Anterior cingulate cortex (tissue), 58 donors: ENCODE measurements at regions not wholly inside any gene's neighbourhood (a gene's known extent, or its start where the extent isn't known, plus 50 kb on each side); places are given as distances from the start of the nearest gene placed in this dataset.
A peak's percentile ranks its signal among the peaks of the same experiment; 100 is the strongest.

Experiments
- DNase-seq, 58 donors: peaks; one replicate each; lab custom pipeline; 2025; lab: John Stamatoyannopoulos, UW

DNA sequence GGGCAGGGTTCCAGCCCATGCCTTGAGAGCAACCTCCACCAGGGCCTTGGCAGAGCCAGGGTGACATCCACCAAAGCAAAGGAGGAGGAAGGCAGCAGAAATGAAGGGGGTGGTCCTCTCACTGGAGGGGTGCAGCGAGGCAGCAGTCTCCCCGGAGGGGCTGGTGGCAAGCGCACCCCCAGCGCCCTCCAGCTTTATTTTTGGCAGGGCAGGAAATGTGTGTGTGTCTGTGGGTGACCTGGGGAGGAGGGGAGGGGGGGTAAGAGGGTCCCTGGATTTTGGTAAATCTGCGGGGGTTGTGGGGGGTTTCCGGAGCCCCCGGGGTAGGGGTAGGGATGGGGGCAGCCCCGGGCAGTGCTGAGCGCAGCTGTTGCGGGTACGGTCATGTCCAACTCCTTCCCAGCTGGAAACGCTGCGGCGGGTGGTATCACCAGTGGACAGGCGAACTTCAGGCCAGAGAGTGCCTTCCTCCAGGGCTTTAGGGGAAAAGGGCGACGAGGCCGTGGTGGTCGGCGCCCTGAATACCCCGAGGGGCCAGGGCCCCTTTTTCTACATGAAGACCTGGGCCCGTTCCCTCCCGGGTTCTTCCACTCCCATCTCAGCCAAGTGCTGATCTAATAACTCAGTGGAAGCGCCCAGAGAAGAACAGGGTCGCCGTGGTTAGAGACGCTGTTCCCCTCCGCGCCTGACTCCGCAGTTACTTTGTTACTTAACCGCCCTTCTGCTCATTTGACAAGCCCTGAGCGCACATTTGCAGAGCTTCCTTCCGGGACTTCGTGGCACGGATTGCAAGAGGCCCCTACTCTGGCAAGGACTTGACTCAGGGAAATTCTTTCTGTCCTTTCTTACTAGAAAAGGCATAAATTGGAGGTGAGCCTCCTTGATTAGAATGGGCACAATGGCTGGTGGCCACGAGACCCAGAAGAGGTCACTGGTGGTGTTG is 55.2 kb downstream of the FOS start:
- DNase-seq: peak in 19 of 58 donors; percentile 2 to 37 (median 14)

DNA sequence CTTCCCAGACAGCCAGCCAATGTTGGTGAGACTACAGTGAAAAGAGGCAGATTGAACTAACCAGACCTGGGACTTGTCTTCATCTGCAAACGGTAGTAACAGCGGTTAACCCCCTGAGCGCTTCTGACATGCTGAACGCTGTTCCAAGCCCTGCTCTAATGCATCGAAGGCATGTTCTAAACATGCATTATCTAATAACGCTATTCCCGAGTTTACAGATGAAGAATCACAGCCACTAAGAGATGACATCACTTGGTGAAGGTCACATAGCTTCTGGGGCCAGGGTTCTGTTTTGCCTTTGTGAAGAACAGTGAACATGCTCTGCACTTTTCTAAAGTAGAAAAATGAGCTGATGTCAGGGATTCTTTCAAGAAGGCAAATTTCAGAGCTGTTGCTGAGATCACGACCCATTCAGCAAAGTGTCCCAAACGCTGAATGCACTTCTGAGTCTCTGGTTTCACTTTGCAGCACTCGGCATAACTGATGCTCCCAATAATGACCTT is 56.0 kb downstream of the FOS start:
- no peak for DNase-seq

- DNase-seq: peak in 48 of 58 donors; percentile 12 to 80 (median 44)
Measured at GRCh38 chr14:75335571-75335970, 56.9 kb downstream of the FOS start.

- no peak for DNase-seq
Measured at GRCh38 chr14:75338398-75338797, 59.8 kb downstream of the FOS start.

DNA sequence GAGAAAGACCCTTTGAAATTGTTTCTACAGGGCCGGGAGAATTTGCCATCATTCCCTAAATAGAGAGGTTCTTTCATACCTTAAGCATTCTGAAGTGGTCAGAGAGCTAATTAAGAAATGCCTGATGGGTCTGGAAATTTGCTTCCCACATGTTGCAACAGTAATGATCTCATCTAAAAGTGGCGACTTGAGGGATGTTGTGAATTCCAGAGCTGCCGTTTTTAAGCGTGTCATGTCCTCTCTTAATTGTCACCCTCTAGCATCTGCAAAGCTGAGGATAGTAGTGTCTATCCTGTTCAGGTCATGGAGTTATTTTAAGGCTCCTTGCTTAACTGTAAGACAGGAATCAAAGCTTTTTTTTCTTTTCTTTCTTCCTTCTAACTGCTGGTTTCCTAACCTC is 60.4 kb downstream of the FOS start:
- DNase-seq: no peak

- DNase-seq: peak in 44 of 58 donors; percentile 5 to 78 (median 28)
Measured at GRCh38 chr14:75340921-75341320, 62.3 kb downstream of the FOS start.

DNA sequence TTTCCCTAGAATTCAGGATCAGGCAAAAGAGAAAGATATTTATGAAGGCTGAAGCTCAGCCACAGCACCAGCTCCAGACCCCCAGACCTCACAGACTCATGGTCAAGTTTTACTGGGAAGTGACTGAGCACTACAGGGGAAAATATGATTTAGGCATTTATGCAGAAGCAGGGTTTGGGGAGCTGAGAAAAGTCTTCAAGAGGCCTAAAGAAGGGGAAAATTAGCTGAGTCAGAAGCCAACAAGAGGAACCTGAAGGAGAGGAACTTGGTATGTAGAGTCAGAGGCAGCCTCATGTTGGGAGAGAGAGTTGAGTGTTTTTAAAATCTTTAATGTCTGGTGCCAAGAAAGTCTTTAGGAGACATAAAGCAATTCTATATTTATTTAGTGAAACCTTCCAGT is 63.0 kb downstream of the FOS start:
- no peak for DNase-seq

DNA sequence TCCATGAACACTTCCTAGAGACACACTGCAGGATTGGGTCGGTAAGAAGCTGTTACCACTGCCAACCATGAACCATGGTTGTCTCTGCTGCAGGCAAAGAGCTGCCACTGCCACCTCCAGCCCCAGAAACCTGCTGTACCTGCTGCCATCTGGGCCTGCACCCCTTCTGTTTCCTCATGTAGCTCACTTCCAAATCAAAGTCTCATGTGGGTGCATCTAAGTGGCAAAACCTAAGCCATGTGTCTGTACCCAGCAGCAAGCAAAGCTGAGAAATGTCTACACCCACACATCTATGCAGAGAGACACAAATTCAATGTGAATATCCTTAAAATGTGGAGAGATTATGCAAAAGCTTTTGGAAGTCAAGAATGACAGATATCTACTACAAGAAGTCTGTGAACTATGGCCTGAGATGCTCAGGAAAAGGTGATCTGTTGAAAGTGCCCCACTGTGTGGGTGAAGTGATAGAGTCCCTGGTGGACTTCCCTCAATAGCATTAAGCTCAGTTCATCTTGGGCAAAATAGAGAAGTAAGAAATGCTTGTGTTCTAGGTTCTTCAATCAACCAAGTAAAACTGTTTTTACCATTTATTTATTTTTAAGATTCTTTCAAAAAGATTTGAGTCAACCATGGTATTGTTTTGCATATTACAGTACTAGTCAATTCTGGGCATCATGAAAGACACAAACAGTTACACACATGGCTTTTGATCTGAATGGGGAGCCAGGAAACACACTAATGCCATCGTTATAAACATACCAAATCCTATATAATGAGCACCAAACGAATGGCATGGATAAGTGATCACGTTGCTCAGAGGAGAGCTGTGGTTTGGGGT is 64.4 kb downstream of the FOS start:
- DNase-seq: peak in 26 of 58 donors; percentile 7 to 76 (median 30)

- DNase-seq: no peak
Measured at GRCh38 chr14:75343911-75344310, 65.3 kb downstream of the FOS start.

DNA sequence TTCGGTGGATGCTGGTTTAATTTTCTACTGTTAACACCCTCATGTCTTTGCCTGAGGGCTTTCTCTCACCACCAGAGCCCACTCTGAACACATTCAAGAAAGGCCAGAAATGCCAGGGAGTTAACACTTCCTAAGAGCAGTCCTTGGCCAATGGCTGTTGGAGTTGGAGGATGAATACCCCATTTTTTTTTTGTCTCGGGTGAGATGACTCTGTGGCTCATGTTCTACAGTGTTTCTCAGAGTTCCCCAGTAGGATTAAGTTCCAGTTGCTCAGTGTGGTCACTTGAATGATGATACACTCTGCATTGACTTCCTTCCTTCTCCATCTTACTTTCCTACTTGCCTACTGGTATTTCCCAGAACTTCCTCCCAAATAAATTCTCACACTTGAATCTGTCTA is 65.8 kb downstream of the FOS start:
- DNase-seq: no peak

GRCh38 chr14:75350505-75351060 is 72.0 kb downstream of the FOS start:
- no peak for DNase-seq

DNA sequence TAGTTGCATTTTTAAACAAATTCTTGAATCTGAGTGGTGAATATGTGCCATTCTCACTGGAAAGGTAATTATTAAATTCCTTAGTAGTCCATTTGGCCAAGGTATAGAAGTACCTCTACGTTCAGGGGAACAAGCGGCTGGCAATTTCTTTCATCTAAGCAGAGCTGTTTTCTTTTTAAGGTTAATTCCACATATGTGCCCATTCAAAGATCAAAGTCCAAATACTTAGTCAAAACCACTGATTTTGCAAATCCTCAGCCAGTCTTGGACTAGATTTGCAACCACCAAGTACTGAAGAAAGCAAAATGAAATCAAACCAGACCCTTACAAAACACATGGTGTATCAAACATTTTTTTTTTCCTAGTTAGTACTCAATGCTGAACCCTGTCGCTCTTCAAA is 68.7 kb upstream of the JDP2 start:
- DNase-seq: no peak

DNA sequence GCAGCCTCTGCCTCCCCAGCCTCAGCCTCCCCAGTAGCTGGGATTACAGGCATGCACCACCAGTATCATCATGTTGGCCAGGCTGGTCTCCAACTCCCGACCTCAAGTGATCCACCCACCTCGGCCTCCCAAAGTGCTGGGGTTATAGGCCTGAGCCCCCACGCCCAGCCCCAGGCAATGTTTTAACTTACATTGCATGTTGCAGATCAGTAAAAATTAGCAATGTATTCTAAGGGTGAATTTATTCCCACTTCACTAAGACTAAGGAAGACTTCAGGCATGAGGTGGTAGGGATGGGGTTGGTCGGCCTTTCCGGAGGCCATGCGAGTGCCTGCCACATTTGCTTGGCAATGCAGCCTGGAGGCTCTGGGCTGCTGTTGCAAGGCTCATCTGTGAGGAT is 66.8 kb upstream of the JDP2 start:
- no peak for DNase-seq

- no peak for DNase-seq
Measured at GRCh38 chr14:75361751-75362433, 65.9 kb upstream of the JDP2 start.

- no peak for DNase-seq
Measured at GRCh38 chr14:75363130-75363529, 64.7 kb upstream of the JDP2 start.

GRCh38 chr14:75363570-75364227 is 64.1 kb upstream of the JDP2 start:
- peak in 1 of 58 donors; percentile 5 for DNase-seq

- no peak for DNase-seq
Measured at GRCh38 chr14:75365116-75365515, 62.7 kb upstream of the JDP2 start.

GRCh38 chr14:75366963-75367362 is 60.9 kb upstream of the JDP2 start:
- DNase-seq: no peak

DNA sequence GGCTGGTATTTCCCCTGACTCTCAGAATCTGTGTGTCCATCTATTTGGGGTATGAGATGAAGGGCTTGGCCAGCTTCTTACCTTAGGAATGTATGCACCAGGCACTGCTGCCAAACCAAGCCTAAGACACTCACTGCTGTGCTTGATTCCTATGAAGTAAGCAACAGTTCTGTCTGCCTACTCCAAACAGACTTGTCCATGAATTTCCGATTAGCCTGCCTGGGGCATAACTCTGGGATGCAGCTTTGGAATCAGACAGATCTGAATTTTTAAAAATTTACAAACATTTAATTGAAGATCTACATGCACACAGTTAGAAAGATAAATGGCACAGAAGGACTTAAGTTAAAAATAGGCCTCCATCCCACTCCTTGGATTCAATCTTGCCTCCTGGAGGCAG is 59.5 kb upstream of the JDP2 start:
- DNase-seq: peak in 3 of 58 donors; percentile 5 to 18 (median 11)

GRCh38 chr14:75369506-75369905 is 58.3 kb upstream of the JDP2 start:
- no peak for DNase-seq
